Middle frontal gyrus (tissue), 1 donor: ENCODE measurements at regions not wholly inside any gene's neighbourhood (a gene's known extent, or its start where the extent isn't known, plus 50 kb on each side); places are given as distances from the start of the nearest gene placed in this dataset.

Experiments
- DNase-seq: peaks from one replicate; pipeline ENCODE4 v3.0.0-alpha.2; 2015; ENCODE audit warnings: low spot score; ENCODE audit errors: extremely low spot score

GRCh38 chr4:3852309-3852708 is 86.1 kb downstream of the ADRA2C start:
- no peak for DNase-seq

GRCh38 chr4:3852711-3853110 is 86.5 kb downstream of the ADRA2C start:
- no peak for DNase-seq

- DNase-seq: no peak
Observed at GRCh38 chr4:3853388-3854035, 87.3 kb downstream of the ADRA2C start.

- DNase-seq: no peak
Observed at GRCh38 chr4:3854661-3855060, 88.5 kb downstream of the ADRA2C start.

DNA sequence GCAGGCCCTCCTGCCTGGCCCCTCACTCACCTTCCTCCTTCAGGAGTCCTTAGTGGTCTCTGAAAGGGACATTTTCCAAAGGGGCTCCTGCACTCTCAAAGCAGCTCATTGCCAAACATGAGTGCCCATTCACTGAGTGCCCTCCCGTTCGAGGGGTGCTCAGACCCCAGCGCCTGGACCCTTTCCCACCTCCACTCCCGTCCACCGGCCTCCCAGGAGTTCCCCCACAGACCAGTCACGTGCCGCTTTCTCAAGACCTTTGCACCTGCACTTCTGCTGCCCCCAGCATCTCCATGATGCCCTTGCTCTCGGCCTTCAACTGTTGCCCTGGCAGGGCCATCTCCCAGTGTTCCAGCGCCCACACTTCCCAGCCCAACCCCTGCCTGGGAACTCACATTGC is 89.5 kb downstream of the ADRA2C start:
- DNase-seq: no peak

DNA sequence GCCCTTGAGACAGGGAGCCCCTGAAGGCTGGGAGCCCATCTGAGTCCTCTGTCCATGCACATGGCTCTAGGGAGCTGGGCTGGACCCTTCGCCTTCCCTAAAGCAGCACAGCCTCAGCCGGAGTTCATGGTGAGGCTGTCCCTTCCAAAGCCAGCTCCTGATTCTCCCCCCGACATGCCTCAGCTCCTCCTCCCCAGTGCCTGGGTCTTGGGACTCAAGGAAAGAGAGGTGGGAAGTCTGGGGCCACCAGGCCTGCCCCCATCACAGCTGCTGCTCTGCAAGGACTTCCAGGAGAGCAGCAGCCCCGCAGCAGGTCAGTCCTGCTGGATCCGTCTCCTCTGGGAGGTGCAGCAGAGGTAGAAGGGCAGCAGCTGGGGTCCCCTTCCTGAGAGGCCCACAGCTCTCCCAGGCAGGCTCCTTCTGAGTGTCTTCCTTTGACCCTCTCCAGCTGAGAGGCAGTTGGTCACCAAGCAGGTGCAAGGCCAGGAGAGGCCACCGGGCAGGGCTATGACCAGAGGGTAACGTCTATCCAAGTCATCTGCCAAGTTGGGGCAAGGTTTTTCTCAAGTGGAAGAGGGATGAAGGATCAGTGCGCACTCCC is 90.5 kb downstream of the ADRA2C start:
- no peak for DNase-seq

GRCh38 chr4:3857269-3857926 is 91.2 kb downstream of the ADRA2C start:
- DNase-seq: no peak

- DNase-seq: no peak
Observed at GRCh38 chr4:3858046-3858730, 92.0 kb downstream of the ADRA2C start.

DNA sequence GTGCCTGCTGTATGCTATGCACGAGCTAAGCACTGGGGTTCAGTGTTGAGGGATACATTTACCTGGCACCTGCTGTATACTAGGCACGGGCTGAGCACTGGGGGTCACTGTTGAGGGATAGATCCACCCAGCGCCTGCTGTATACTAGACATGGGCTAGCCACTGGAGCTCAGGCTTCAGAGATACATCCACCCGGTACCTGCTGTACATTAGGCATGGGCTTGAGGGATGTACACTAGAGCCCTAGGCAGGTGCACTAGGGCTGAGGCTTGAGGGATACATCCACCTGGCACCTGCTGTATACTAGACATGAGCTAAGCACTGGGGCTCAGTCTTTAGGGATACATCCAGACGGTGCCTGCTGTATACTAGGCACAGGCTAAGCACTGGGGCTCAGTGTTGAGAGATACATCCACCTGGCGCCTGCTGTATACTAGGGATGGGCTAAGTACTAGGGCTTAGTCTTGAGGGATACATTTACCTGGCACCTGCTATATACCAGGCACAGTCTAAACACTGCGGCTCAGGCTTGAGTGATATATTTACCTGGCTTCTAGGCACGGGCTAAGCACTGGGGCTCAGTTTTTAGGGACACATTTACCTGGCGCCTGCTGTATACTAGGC is 92.7 kb downstream of the ADRA2C start:
- no peak for DNase-seq

DNA sequence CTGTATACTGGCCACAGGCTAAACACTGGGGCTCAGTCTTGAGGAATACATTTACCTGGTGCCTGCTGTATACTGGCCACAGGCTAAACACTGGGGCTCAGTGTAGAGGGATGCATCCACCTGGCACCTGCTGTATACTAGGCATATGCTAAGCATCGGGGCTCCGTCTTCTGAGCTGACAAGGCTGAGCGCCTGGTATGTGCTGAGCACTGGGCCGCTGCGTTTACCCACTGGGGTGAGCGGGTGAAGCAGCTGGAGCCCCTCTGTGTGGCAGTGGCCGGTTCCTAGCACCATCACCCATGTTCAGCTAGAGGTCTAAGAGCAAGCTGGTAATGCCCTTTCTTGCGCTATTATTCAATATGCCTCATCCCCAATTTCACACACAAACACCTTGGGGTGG is 93.4 kb downstream of the ADRA2C start:
- no peak for DNase-seq

DNA sequence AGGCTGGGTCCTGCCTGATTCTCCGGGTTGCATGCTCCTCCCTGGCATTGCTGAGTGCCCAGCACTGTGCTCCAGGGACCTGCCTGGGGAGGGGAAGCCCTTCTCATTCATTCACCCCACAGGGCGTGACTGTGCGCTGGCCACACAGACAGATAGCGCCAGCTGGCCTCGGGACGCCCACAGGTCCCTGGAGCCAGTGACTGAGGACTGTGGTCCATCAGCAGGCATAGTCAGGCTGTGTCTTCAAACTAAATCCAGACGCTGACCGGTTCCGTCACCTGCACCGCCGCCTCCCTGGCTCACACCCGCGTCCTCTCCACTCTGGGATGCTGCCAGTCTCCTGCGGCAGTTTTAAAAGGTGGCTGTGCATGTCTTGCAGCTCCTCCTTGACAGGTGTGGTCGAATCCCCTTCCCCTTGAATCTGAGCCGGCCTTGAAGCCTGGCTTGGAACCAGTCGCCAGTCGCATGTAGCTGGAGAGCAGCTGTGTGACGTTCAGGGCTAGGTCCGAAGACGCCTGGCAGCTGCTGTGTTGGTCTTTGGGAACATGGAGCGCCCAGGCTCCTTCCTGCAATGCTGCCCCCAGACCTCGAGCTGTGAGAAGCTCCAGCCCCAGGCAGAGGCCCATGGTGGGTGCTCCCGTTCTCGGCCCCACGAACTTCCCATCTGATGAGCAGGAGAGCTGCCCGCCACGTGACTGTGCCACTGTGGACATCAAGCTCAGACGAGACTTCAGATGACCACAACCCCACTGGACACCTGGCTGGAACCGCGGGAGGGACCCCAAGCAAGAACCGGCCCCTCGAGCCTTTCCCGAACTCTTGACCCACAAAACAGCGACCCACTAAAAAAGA is 94.1 kb downstream of the ADRA2C start:
- DNase-seq: no peak

- no peak for DNase-seq
Observed at GRCh38 chr4:3860913-3861636, 94.9 kb downstream of the ADRA2C start.

GRCh38 chr4:3861720-3862639 is 95.8 kb downstream of the ADRA2C start:
- DNase-seq: no peak

DNA sequence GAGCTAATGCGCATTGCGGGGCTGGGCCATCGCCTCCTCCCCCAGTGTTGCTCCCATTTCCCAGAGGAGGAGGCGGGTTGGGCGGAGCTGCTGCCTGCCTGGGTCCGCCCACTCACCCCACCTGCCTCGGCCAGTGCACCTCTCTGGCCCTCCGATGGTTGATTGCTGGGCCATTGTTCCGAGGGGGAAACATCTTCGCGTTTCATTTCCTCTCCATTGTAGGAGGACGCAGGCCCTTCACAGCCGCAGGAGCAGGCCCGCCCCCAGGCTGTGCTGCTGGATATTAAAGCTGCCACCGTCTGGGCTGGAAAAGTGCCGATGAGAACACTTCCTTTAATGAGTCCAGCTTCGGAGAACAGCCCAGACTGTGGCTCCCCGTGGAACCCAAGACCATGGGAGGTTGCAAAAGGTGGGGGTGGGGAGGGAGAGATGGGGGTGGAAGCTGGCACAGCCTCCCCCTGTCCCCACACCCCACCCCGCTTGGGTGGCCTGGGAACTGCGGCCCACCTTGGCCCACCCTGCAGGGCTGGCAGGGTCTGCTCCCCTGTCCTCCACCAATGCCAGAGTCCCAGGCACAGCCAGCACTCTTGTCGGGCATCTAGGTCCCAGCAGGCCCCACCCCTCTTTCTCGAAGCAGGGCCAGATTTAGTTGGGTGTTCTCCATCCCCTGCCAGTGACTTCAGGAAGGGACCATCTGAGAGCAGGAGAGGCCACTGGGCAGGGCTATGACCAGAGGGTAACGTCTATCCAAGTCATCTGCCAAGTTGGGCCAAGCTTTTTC is 96.6 kb downstream of the ADRA2C start:
- no peak for DNase-seq

DNA sequence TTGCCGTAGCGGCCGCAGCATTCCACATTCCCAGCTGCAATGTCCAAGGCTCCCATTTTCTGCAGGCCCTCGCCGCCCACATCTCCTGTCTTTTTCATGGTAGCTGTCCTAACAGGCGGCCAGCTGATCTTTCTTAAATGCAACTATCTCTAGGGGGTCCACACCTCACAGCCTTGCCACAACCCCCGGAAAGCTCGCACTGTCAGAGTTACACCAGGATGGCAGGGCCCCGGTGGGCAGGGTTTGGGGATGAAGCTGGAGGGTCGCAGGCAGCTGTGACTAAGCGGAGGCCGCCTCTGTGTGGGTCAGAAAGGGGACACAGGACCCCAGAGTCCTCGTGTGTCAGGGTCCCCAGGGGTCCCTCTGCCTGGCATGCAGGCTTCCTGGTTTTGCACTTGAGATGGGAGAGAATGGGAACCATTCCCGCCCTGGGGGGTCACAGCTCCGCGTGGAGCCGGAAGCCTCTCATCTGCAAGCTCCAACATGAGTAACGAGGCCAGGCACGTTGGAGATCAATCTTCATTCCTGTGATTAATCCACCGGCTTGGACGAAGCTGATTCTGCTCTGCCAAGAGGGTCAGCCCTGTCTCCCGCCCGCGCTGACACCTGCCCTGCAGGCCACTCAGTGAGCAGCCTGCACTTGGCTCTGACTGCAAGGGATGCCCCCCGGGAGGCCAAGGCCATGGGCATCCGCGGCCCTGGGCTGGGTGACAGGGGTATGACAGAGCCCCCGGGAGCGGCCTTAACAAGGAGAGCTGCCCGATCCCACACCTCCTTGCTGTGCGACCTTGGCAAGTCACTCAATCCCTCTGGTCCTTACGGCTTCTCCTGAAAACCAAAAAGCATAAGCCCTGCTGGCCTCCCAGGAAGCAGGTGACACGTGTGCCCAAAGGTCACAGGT is 97.9 kb downstream of the ADRA2C start:
- DNase-seq: no peak

GRCh38 chr4:3864742-3865721 is 98.8 kb downstream of the ADRA2C start:
- DNase-seq: no peak
